Muscle layer of colon (tissue), 2 donors: ENCODE measurements at regions not wholly inside any gene's neighbourhood (a gene's known extent, or its start where the extent isn't known, plus 50 kb on each side); places are given as distances from the start of the nearest gene placed in this dataset.

Source experiments
- H3K27ac ChIP-seq: one replicate; pipeline ENCODE4 v1.7.0; 2013; ENCODE audit warnings: low read depth, mild to moderate bottlenecking, low read length, moderate library complexity
- H3K27me3 ChIP-seq, 2 donors: one replicate each; pipeline ENCODE4 v1.7.0; 2013; ENCODE audit warnings: low read length in 2 of 2, mild to moderate bottlenecking in 2 of 2; ENCODE audit not compliant: insufficient read depth in 2 of 2, control insufficient read depth in 1 of 2
- H3K36me3 ChIP-seq: one replicate; pipeline ENCODE4 v1.7.0; 2013; ENCODE audit warnings: mild to moderate bottlenecking, low read length; ENCODE audit not compliant: insufficient read depth
- H3K4me1 ChIP-seq: one replicate; pipeline ENCODE4 v1.7.0; 2013; ENCODE audit warnings: mild to moderate bottlenecking, low read length; ENCODE audit not compliant: insufficient read depth
- H3K4me3 ChIP-seq, 2 donors: one replicate each; pipeline ENCODE4 v1.7.0; 2013; ENCODE audit warnings: low read length in 2 of 2, low read depth in 1 of 2, mild to moderate bottlenecking in 1 of 2, moderate library complexity in 1 of 2
- H3K9ac ChIP-seq: one replicate; pipeline ENCODE4 v1.7.0; 2013; ENCODE audit warnings: low read length
- H3K9me3 ChIP-seq: one replicate; pipeline ENCODE4 v1.7.0; 2013; ENCODE audit warnings: mild to moderate bottlenecking, low read length
- donor health status: abdominal sarcoma.
- donor health status: Adenocarcinoma of cecum.

- Histone ChIP-seq H3K4me1 (peaks cover 45% of the 10 kb centered on the region), H3K27ac (peak overlapping the region; percentile 14), H3K27me3 (no peaks in the 10 kb centered on the region), H3K4me3 (no peak overlapping the region), H3K9me3 (no peaks in the 10 kb centered on the region), H3K36me3 (no peaks in the 10 kb centered on the region), H3K9ac (no peak overlapping the region)
These were observed 184.4 kb upstream of the EEA1 start for GRCh38 chr12:93113317-93114006.

- H3K9me3 ChIP-seq, result no peaks in the 10 kb centered on the region
- no peaks in the 10 kb centered on the region for H3K27me3 ChIP-seq
- peaks cover 29% of the 10 kb centered on the region for H3K4me1 ChIP-seq
- H3K4me3 ChIP-seq, result peak overlapping the region in 1 of 2 donors; percentile 13
- peak overlapping the region; percentile 58 for H3K27ac ChIP-seq
- H3K36me3 ChIP-seq, result no peaks in the 10 kb centered on the region
- H3K9ac ChIP-seq, result no peak overlapping the region
These were observed 186.1 kb upstream of the EEA1 start for GRCh38 chr12:93115198-93115601.

GRCh38 chr12:93115646-93116045 is 186.6 kb upstream of the EEA1 start:
- Histone ChIP-seq H3K9me3 (no peaks in the 10 kb centered on the region), H3K4me3 (no peak overlapping the region), H3K27me3 (no peaks in the 10 kb centered on the region), H3K36me3 (no peaks in the 10 kb centered on the region), H3K4me1 (peaks cover 29% of the 10 kb centered on the region), H3K27ac (no peak overlapping the region), H3K9ac (no peak overlapping the region)

DNA sequence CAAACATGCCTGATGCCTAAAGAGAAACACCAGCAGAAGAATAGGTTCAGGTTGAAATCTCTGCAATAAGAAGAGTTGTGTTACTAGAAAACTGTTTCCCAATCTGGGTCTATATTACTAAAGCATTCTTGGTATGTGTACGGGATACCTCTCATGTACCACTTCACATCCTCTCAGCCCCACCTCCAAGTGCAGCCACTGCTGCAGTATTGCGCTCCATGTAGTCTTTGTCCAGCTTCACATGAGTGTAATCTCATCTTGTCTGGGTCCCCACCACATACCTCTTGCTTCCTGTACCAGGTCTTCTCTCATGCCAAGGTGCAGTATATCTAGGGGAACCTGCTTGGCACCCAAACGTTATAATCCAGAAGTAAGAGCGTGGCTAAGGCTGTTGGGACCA is 187.5 kb upstream of the EEA1 start:
- Histone ChIP-seq H3K4me1 (peaks cover 29% of the 10 kb centered on the region), H3K4me3 (no peak overlapping the region), H3K9ac (no peak overlapping the region), H3K9me3 (no peaks in the 10 kb centered on the region), H3K36me3 (no peaks in the 10 kb centered on the region), H3K27me3 (no peaks in the 10 kb centered on the region), H3K27ac (no peak overlapping the region)

DNA sequence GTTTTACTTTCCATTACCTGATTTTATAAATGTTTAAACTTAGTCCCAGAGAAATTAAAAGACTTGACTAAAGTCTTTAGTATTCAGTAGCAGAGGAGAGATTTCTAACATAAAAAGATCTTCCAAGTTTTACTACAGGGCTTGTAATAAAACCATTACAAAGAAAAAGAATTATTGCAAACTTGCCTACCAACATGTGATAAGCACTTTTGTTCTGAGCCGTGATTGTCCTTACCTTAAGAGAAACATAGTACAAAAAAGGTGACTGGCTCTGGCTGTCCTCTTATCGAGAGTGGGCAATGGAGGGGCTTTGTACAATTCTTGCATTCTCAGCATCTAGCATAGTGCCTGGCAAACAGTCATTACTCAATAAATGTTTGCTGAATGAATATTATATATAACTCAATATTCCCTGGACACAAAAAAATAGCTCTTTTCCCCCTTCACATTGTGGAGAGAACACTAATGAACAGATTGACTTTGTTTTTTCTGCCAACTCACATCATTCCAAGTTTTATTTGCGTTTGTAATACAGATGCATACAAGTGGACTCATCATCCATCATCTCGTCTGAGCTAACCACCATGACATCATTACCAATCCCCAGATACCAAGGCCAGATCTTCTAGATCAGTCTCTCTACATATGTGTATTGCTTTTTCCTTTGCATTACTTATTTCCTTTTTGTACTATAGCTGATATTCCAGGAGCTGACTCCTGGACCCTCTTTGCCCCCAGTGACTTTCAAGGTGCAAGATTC is 192.8 kb upstream of the EEA1 start:
- Histone ChIP-seq H3K4me1 (peaks cover 4% of the 10 kb centered on the region), H3K27me3 (no peaks in the 10 kb centered on the region), H3K4me3 (no peak overlapping the region), H3K36me3 (no peaks in the 10 kb centered on the region), H3K9ac (no peak overlapping the region), H3K9me3 (no peaks in the 10 kb centered on the region), H3K27ac (no peak overlapping the region)

DNA sequence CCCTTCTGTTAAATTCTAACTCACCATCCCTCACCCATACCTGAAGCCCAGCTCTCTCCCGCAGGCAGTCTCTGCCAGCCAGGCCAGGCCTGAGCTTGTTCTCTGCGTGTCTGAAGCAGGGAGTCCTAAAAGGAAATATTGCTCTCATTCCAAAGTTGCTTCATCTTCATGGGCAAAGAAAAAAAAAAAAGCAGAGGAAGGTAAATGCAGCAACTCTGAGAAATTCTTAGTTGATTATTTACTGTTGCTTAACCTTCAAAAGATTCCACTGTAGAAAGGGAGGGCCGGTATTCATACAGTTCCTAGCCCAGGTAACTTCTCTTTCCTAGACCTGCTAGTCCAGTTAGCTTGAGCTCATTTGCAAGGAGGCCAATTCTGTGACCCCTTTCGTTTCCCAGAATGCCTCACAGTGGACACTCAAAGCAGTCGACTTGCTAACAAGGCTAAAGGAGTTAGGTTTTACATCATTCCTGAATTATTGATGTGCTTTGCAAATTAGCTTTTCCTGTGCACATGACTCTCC is 193.5 kb upstream of the EEA1 start:
- Histone ChIP-seq H3K4me3 (no peak overlapping the region), H3K9ac (no peak overlapping the region), H3K36me3 (no peaks in the 10 kb centered on the region), H3K4me1 (peaks cover 11% of the 10 kb centered on the region), H3K27ac (no peak overlapping the region), H3K27me3 (no peaks in the 10 kb centered on the region), H3K9me3 (no peaks in the 10 kb centered on the region)

- Histone ChIP-seq H3K4me1 (peaks cover 20% of the 10 kb centered on the region), H3K4me3 (no peak overlapping the region), H3K27ac (no peak overlapping the region), H3K9ac (no peak overlapping the region), H3K27me3 (no peaks in the 10 kb centered on the region), H3K36me3 (no peaks in the 10 kb centered on the region), H3K9me3 (no peaks in the 10 kb centered on the region)
These were observed 196.0 kb upstream of the EEA1 start for GRCh38 chr12:93125126-93125525.

- Histone ChIP-seq H3K4me3 (no peak overlapping the region), H3K27ac (no peak overlapping the region), H3K9ac (no peak overlapping the region), H3K9me3 (no peaks in the 10 kb centered on the region), H3K36me3 (no peaks in the 10 kb centered on the region), H3K4me1 (peaks cover 20% of the 10 kb centered on the region), H3K27me3 (no peaks in the 10 kb centered on the region)
These were observed 197.0 kb upstream of the EEA1 start for GRCh38 chr12:93126069-93126474.

DNA sequence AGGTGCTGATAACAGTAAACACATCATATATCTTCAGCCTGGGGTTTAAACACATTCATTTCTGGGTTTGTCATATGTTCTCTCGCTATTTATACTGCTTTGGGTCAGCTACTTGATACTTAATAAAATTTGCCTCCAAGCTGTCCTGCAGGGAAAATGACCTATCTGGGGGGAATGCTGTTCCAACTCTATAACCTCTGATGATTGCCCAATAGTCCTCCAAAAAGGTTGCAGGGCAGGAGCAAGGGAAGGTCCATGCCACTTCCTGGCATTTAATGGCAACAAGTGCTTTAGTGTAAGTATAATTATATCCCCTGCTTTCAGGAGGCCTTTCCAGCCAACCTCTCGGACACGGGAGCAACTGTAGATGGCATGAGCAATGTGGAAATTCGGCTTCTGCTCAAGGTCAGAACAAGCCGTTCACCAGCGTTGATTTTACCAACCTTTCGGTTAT is 198.0 kb upstream of the EEA1 start:
- Histone ChIP-seq H3K4me3 (no peak overlapping the region), H3K27ac (peak overlapping the region; percentile 43), H3K4me1 (peaks cover 17% of the 10 kb centered on the region)

DNA sequence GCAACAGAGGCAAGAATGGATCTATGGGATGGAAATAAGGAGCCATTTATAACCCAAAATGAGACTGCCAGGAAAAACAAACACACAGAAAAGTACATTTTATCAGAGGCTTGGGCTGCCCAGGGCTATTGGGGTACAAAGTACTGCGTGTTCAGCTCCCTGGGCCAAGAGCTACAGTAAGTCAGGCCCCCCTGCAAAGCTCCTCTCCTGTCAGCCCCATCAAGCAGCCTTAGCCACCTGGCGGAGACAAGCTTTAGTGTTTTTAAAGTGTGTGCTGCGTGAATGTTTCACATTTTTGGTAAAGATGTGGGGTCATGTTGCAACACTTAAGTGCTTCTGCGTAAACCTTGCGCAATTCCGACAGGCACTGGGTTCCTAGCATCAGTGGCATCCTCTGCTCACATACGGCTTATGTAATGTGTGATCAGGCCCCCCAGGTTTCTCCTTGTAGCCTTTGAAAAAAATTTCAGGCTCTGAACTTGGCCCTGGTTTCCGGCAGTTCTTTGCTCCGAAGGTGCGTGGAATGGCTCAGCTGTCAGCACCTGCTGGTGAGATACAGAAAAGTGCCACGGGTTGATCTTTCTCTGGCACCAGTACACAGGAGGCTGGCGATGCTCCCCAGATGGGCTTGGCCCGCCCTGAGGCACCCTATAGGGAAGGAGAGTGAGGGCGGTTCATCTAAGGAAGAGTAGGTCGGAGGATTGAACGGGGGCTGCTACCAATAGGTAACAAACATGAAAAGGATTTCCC is 198.7 kb upstream of the EEA1 start:
- Histone ChIP-seq H3K9ac (no peak overlapping the region), H3K4me3 (no peak overlapping the region), H3K4me1 (peaks cover 17% of the 10 kb centered on the region), H3K36me3 (no peaks in the 10 kb centered on the region), H3K27ac (peak overlapping the region; percentile 43), H3K9me3 (no peaks in the 10 kb centered on the region), H3K27me3 (no peaks in the 10 kb centered on the region)

More for the DNA sequence above, 198.0 kb upstream of the EEA1 start:
- H3K9ac ChIP-seq, result no peak overlapping the region
- H3K9me3 ChIP-seq, result no peaks in the 10 kb centered on the region
- no peaks in the 10 kb centered on the region for H3K36me3 ChIP-seq
- no peaks in the 10 kb centered on the region for H3K27me3 ChIP-seq

DNA sequence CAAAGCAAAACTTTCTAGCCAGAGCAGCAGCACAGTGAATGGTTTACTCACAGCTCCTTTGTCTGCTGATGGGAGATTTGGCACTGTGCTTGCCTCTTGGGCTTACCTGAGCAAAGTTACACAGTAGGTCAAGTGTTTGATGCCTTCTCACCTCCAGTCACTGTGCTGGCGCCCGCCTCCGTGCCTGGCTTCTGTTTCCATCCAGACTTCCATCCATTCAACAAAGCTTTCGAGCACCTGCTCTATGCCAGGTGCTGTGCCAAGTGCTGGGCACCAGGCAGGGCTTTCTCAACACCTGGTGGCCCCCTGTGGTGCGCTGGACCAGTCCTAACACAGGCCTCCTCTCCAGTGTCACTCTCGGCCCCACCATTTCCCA is 199.2 kb upstream of the EEA1 start:
- Histone ChIP-seq H3K27ac (no peak overlapping the region), H3K4me1 (peaks cover 17% of the 10 kb centered on the region), H3K36me3 (no peaks in the 10 kb centered on the region), H3K9ac (no peak overlapping the region), H3K4me3 (no peak overlapping the region), H3K9me3 (no peaks in the 10 kb centered on the region), H3K27me3 (no peaks in the 10 kb centered on the region)
